GM19438 (cell line): ENCODE measurements at regions not wholly inside any gene's neighbourhood (a gene's known extent, or its start where the extent isn't known, plus 50 kb on each side); places are given as distances from the start of the nearest gene placed in this dataset.

Experiments used
- ATAC-seq: cut with Tn5 transposase; IDR thresholded peaks from one replicate; pipeline ENCODE4 v1.9.1; 2021; ENCODE audit warnings: low read depth; ENCODE audit not compliant: unreplicated experiment

- no peak for ATAC-seq
Observed at GRCh38 chr21:43364261-43364510, 62.7 kb downstream of the SIK1 start.

- no peak for ATAC-seq
Observed at GRCh38 chr21:43363506-43364260, 63.2 kb downstream of the SIK1 start.

- no peak for ATAC-seq
Observed at GRCh38 chr21:43362915-43363314, 64.0 kb downstream of the SIK1 start.

- ATAC-seq: peak; percentile 61
Observed at GRCh38 chr21:43362321-43362791, 64.6 kb downstream of the SIK1 start.

GRCh38 chr21:43361493-43362296, 65.2 kb downstream of the SIK1 start:
- ATAC-seq: peak; percentile 40

- ATAC-seq: no peak
Observed at GRCh38 chr21:43361127-43361492, 65.8 kb downstream of the SIK1 start.

GRCh38 chr21:43360441-43361126, 66.3 kb downstream of the SIK1 start:
- ATAC-seq: no peak

GRCh38 chr21:43358940-43359822, 67.8 kb downstream of the SIK1 start:
- ATAC-seq: no peak

- ATAC-seq: no peak
Observed at GRCh38 chr21:43357715-43358430, 69.1 kb downstream of the SIK1 start.

- ATAC-seq: no peak
Observed at GRCh38 chr21:43355925-43356289, 71.0 kb downstream of the SIK1 start.

- no peak for ATAC-seq
Observed at GRCh38 chr21:43355266-43355924, 71.5 kb downstream of the SIK1 start.

- ATAC-seq: no peak
Observed at GRCh38 chr21:43354666-43355065, 72.3 kb downstream of the SIK1 start.

GRCh38 chr21:43354026-43354420, 72.9 kb downstream of the SIK1 start:
- ATAC-seq: no peak

GRCh38 chr21:43353282-43354025, 73.5 kb downstream of the SIK1 start:
- ATAC-seq: no peak

GRCh38 chr21:43352568-43353281, 74.2 kb downstream of the SIK1 start:
- ATAC-seq: peak; percentile 65

GRCh38 chr21:43352154-43352537, 74.8 kb downstream of the SIK1 start:
- no peak for ATAC-seq

- no peak for ATAC-seq
Observed at GRCh38 chr21:43351501-43352153, 75.3 kb downstream of the SIK1 start.

- no peak for ATAC-seq
Observed at GRCh38 chr21:43349644-43350043, 77.3 kb downstream of the SIK1 start.
